GM12864 (cell line): ENCODE measurements at regions not wholly inside any gene's neighbourhood (a gene's known extent, or its start where the extent isn't known, plus 50 kb on each side); places are given as distances from the start of the nearest gene placed in this dataset.

Source experiments
- DNase-seq: peaks from one replicate; pipeline ENCODE4 v3.0.0-alpha.2; 2011; ENCODE audit warnings: low read depth
- H3K4me3 ChIP-seq: 2 replicates; pipeline ENCODE4 v1.5.1; 2011; ENCODE audit warnings: mild to moderate bottlenecking, low read depth, low read length, control low read depth
- TF ChIP-seq, protein P1 (sequence below): IDR thresholded peaks from 2 replicates; pipeline ENCODE4 v1.5.1; 2011; ENCODE audit warnings: low read depth, mild to moderate bottlenecking, moderate library complexity, low read length, control low read depth, inconsistent platforms; ENCODE audit errors: missing control alignments

DNA sequence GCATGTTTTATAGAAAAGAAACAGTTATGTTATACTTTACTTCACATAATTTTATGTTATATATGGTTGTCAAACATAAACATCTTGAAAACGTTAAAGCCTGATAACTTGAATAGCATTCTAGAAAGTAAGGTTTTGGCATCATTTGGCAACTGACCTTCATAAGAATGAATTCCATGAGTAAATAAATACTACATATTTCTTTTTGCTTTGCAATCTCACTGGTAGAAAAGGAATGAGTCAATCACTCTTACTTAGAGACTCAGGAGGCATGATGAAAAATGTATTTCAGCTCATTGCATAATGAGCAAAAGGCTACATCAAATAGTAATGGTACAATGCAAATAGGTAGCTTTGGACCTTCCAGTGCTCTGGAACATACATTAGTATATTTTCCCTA is 1381.9 kb downstream of the EFNB2 start:
- H3K4me3 ChIP-seq: no peak overlapping the region
- no peak for DNase-seq
- TF ChIP-seq, protein P1, sequence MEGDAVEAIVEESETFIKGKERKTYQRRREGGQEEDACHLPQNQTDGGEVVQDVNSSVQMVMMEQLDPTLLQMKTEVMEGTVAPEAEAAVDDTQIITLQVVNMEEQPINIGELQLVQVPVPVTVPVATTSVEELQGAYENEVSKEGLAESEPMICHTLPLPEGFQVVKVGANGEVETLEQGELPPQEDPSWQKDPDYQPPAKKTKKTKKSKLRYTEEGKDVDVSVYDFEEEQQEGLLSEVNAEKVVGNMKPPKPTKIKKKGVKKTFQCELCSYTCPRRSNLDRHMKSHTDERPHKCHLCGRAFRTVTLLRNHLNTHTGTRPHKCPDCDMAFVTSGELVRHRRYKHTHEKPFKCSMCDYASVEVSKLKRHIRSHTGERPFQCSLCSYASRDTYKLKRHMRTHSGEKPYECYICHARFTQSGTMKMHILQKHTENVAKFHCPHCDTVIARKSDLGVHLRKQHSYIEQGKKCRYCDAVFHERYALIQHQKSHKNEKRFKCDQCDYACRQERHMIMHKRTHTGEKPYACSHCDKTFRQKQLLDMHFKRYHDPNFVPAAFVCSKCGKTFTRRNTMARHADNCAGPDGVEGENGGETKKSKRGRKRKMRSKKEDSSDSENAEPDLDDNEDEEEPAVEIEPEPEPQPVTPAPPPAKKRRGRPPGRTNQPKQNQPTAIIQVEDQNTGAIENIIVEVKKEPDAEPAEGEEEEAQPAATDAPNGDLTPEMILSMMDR: no peak

DNA sequence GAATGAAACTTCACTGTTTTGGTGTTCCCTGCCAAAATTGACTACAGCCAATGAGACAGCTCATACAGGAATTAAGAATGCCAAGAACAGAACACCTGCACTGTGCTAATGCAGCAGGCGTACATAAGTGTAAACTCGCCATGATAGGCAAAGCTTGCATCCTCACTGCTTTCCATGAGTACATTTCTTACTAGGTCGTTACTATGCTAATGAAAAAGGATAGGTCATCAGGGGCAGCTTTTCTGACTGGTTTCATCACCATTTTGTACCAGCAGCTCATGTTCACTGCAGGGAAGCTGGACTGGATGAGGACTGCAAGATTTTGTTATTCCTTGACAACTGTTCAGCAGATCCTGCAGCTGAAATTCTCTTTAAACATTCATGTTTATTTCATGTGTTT is 1383.8 kb downstream of the EFNB2 start:
- H3K4me3 ChIP-seq: no peak overlapping the region
- TF ChIP-seq, protein P1: no peak
- no peak for DNase-seq

DNA sequence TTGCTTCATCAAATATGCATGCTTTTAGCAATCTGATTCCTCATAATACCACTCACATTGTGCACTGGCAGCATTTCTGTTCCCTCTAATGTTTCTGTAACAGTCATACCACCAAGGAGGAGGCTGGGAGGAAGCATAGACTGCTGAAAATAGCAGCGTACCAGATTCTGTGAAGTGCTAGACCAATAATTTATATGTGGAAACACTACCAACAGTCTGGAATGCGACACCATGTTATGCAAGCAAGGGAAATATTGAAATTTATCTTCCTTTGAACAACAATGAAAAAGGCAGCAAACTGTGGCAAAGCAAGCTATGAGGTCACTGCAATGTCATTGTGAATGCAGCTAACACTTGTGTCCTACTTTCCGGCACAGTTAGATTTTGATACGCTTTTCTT is 1388.0 kb downstream of the EFNB2 start:
- H3K4me3 ChIP-seq: no peak overlapping the region
- no peak for DNase-seq
- TF ChIP-seq, protein P1: no peak

DNA sequence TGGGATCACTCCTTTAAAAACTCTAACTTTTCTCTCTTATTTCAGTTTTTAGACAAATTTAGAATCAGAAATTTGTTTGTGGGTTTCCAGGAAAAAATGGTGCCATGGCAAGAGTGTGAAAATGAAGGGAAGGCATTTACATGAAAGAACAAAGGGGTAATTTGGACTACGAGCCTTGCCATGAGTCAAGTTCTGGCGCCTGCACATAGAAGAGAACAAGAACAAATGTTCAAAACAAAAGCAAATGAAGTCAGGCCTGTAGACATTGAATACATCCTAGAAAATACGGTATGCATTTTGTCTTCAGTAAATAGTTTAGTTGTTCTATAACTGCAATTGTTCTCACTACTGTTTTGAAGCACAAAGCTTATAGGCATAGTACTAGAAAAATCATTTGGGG is 1390.5 kb downstream of the EFNB2 start:
- DNase-seq: no peak
- TF ChIP-seq, protein P1: no peak
- H3K4me3 ChIP-seq: no peak overlapping the region

DNA sequence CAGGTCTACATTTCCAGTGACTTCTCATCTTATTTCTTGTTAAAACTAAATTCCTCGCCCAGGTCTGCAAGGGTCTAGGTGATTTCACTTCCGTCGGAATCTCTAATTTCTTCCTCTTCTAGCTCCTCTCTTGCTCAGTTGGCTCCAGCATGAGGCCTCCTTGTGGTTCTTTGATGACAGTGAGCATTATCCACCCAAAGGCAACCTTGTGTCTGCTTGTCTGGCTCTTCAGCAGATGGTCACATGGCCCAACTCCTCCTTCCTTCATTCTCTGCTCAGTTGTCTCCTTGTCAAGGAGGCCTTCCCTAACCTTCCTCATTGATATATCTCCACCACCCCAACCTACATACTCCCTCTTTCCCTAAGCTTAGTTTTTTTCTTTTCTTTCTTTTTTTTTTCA is 1391.4 kb downstream of the EFNB2 start:
- no peak for DNase-seq
- TF ChIP-seq, protein P1: peak; percentile 5
- no peak overlapping the region for H3K4me3 ChIP-seq

DNA sequence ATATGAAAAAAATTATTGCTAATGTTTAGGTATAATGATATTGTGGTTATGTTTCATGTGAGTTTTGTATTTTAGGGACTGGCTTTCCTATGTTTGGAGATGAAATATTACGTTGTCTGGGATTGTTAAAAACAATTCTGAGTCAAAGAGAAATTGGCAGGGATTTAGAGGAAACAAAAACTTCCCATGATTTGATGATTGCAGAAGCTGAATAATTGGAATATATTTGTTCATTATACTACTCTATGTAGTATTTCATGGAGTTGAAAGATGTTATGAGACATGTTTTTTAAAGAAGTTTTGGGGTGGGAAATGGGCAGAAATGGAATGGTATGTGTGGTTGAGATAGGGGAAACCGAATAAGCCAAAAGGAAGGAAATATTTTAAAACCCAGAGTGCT is 1392.9 kb downstream of the EFNB2 start:
- no peak overlapping the region for H3K4me3 ChIP-seq
- DNase-seq: no peak
- TF ChIP-seq, protein P1: no peak

DNA sequence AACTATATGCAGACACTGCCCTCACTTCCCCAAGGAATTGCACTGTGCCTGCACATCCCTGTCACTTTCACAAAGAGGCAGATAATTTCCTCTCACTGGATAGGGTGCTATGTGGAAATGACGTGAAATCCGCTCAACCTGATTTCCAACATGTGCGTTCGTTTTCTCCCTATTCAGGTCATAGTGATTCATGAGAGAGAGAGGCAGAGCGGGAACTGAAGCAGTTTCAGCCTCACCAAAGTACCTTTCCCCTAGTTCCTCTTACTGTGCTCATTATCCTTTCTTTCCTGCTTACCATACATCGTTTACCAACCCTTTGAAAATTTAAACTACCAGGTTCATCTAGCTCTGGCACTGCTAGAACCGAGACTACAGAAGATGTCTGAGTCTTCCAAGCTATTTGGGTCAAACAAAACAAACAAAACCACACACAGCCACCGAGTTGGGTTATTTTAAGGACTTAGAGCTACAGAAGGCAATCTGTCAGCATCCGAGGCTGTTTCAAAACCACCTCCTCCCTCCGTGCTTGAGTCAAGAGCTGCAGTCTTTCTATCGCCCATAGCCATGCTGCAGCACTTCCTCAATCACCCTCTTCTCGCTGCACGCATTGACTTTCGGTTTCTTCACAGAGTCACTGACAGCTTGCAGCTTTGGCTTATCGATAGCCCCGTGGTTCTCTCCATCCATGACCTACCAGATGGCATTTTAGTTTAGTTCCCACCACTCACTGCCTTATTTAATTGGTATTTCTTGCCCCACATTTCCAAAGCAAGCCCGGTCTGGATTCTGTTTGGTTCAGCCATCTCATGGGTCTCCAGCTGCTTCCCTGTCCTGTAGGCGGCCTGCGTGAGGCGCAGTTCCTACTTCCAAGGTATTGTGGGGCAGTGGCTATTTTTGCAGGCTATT is 1395.8 kb downstream of the EFNB2 start:
- H3K4me3 ChIP-seq: peak overlapping the region; percentile 60
- TF ChIP-seq, protein P1: peak; percentile 46
- peak; percentile 98 for DNase-seq
